ENCODE measurements at regions not wholly inside any gene's neighbourhood (a gene's known extent, or its start where the extent isn't known, plus 50 kb on each side); places are given as distances from the start of the nearest gene placed in this dataset.

GRCh38 chr4:54173281-54173912, 55.7 kb upstream of the PDGFRA start:
- Histone ChIP-seq H3F3A (ENCODE audit: insufficient read depth, low read depth) (no peaks in the 10 kb centered on the region), H3K36me3 (ENCODE audit: low read depth) (no peaks in the 10 kb centered on the region), H3K27me3 (ENCODE audit: insufficient read depth, low read depth) (no peaks in the 10 kb centered on the region), H4K20me1 (ENCODE audit: insufficient read depth) (no peaks in the 10 kb centered on the region), H2AFZ (no peak overlapping the region), H3K9me3 (ENCODE audit: insufficient read depth, low read depth) (no peaks in the 10 kb centered on the region), H3K9me2 (ENCODE audit: insufficient read depth) (no peaks in the 10 kb centered on the region), H3K4me2 (no peak overlapping the region), H3K4me1 (replicated peaks; ENCODE audit: insufficient read depth) (no peaks in the 10 kb centered on the region), H3K4me3 (no peak overlapping the region), H3K27ac (no peak overlapping the region), H3K79me2 (ENCODE audit: low read depth) (no peaks in the 10 kb centered on the region)
- POLR2A ChIA-PET (ENCODE audit: unreplicated experiment): no interaction called here
- DNase-seq: no peak
- no TSS peak for BruUV-seq (replicated peaks)
- TF ChIP-seq EZH2 (IDR thresholded peaks at IDR 0.05; ENCODE audit: low read depth) (no peak), CTCF (conservative IDR thresholded peaks at IDR 0.05) (no peak)
- intact Hi-C loops (cut with micrococcal nuclease; ENCODE audit: unreplicated experiment): no loop called here
- CTCF ChIA-PET: no interaction called here

- intact Hi-C loops (cut with micrococcal nuclease; ENCODE audit: unreplicated experiment): no loop called here
- TF ChIP-seq EZH2 (IDR thresholded peaks at IDR 0.05; ENCODE audit: low read depth) (no peak), CTCF (conservative IDR thresholded peaks at IDR 0.05) (no peak)
- Histone ChIP-seq H2AFZ (no peak overlapping the region), H3K36me3 (ENCODE audit: low read depth) (no peaks in the 10 kb centered on the region), H3K4me1 (replicated peaks; ENCODE audit: insufficient read depth) (no peaks in the 10 kb centered on the region), H4K20me1 (ENCODE audit: insufficient read depth) (no peaks in the 10 kb centered on the region), H3K4me2 (no peak overlapping the region), H3K4me3 (no peak overlapping the region), H3K9me2 (ENCODE audit: insufficient read depth) (no peaks in the 10 kb centered on the region), H3K9me3 (ENCODE audit: insufficient read depth, low read depth) (no peaks in the 10 kb centered on the region), H3K27me3 (ENCODE audit: insufficient read depth, low read depth) (no peaks in the 10 kb centered on the region), H3K79me2 (ENCODE audit: low read depth) (no peaks in the 10 kb centered on the region), H3K27ac (no peak overlapping the region), H3F3A (ENCODE audit: insufficient read depth, low read depth) (no peaks in the 10 kb centered on the region)
- CTCF ChIA-PET: no interaction called here
- DNase-seq: no peak
- POLR2A ChIA-PET (ENCODE audit: unreplicated experiment): no interaction called here
- BruUV-seq (replicated peaks): no TSS peak
These were observed 52.9 kb upstream of the PDGFRA start for GRCh38 chr4:54176202-54176601.
